GM12892 (cell line): ENCODE measurements at regions not wholly inside any gene's neighbourhood (a gene's known extent, or its start where the extent isn't known, plus 50 kb on each side); places are given as distances from the start of the nearest gene placed in this dataset.
"Not testable (repeated sequence)": the region's sequence is repeated elsewhere in the genome, so short reads cannot be mapped to it uniquely, and the experiment has no call there.

Source experiments
- DNase-seq: peaks from one replicate; pipeline ENCODE4 v3.0.0; 2011; ENCODE audit not compliant: insufficient read length
- FAIRE-seq: peaks from 2 replicates; lab custom pipeline; 2011; peaks lifted over from hg19 to GRCh38; lab: Jason Lieb, UNC
- POLR2A ChIP-seq: IDR thresholded peaks from 2 replicates; pipeline ENCODE4 v1.6.1; 2011; ENCODE audit warnings: low read depth, low read length, control low read depth
- POLR2AphosphoS5 ChIP-seq: IDR thresholded peaks from 2 replicates; pipeline ENCODE4 v1.6.1; 2011; ENCODE audit warnings: low read depth, low read length, control low read depth
- TAF1 ChIP-seq: IDR thresholded peaks from 2 replicates; pipeline ENCODE4 v1.6.1; 2011; ENCODE audit warnings: low read depth, mild to moderate bottlenecking, control low read depth, low read length, borderline replicate concordance

DNA sequence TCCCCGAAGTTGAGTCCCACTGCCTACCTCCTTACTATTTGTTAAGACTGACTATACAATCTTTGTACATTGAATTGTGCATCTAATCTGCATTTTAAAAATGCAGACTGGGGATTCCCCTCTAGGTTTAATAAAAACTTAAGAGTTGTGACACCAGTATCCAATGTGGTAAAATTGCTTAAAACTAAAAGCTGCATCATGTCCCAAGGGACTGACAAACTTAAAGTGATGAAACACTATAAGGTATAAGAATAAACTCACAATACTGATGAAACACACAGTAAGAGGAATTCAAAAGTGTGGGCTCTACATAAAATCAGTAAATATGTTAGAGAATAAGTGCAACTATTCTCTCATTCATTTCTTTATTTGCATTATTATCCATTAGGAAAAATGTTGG is 1905.1 kb downstream of the MAT2B start:
- DNase-seq: no peak
- TF ChIP-seq POLR2A (no peak), TAF1 (no peak), POLR2AphosphoS5 (no peak)
- FAIRE-seq: no peak

GRCh38 chr5:165411532-165411931 is 1906.1 kb downstream of the MAT2B start:
- not testable (repeated sequence) for DNase-seq, FAIRE-seq

- no peak for FAIRE-seq
- TF ChIP-seq TAF1 (no peak), POLR2A (no peak), POLR2AphosphoS5 (no peak)
- no peak for DNase-seq
These were observed 1915.1 kb downstream of the MAT2B start for GRCh38 chr5:165420493-165420892.

- no peak for FAIRE-seq
- TF ChIP-seq TAF1: no peak
- TF ChIP-seq POLR2A: no peak
- TF ChIP-seq POLR2AphosphoS5: no peak
These were observed 1918.4 kb downstream of the MAT2B start for GRCh38 chr5:165423697-165424299.

DNA sequence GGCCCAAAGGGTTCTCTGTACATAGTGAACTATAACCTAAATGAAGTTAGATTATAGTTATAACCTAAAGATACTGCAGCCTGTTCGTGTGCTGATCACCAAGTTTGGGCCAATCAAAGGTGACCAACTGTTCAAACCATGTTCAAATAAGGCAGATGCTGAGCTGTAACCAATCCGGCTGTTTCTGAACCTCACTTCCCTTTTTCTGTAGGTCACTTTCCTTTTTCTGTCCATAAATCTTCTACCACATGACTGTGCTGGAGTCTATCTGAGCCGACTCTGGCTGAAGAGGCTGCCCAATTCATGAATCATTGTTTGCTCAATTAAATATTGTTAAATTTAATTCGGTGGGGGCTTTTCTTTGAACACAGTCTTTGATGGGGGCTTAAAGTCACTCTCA is 1920.2 kb downstream of the MAT2B start:
- DNase-seq (no peak), FAIRE-seq (no peak)
- TF ChIP-seq TAF1: no peak
- no peak for TF ChIP-seq POLR2AphosphoS5
- TF ChIP-seq POLR2A: no peak

More at GRCh38 chr5:165423697-165424299, 1918.4 kb downstream of the MAT2B start:
- no peak for DNase-seq

DNA sequence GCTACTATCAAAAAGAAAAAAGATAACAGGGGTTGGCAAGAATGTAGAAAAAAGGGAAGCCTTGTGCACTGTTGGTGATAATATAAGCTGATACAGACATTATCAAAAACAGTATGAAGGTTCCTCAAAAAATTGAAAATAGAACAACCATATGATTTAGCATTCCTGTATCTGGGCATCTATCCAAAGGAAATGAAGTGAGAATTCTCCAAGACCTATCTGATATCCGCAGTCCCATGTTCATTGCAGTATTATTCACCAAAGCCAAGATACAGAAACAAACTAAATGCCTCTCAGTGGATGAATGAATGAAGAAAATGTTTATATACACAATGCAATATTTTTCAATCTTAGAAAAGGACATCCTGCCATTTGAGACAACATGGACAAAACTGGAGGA is 1943.3 kb downstream of the MAT2B start:
- FAIRE-seq (no peak), DNase-seq (no peak)
- no peak for TF ChIP-seq POLR2A
- TF ChIP-seq TAF1: no peak
- TF ChIP-seq POLR2AphosphoS5: no peak

DNA sequence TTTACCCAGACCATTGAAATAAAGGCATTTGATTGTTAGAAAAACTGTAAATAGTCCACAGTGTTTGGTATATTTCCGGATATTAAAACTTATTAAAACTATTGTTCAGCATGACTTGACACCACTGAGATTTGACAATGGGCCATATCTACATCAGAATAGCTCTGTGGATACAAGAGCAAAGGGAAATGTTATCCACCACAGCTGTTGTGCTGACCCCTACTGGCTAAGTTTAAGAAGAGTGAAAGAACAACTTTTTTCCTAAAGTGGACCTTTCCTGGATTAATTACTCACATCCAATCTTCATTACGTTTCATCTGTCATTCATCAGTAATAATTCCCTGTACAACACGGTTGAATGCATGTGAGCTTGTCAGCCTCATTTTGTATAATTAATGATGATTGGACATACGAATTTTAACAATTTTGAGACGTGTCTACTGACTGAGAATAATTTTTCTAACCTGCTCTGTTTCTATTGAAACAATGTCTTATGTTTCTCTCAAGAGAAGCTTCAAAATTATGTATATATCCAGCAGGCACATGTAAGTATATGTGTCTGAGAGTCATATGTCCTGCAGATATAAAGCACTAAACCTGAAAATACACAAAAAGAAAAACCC is 1952.6 kb downstream of the MAT2B start:
- DNase-seq (no peak), FAIRE-seq (no peak)
- TF ChIP-seq TAF1: no peak
- no peak for TF ChIP-seq POLR2AphosphoS5
- TF ChIP-seq POLR2A: no peak

- DNase-seq: no peak
- TF ChIP-seq POLR2AphosphoS5 (no peak), TAF1 (no peak), POLR2A (no peak)
- no peak for FAIRE-seq
These were observed 1953.8 kb downstream of the MAT2B start for GRCh38 chr5:165459232-165459631.

DNA sequence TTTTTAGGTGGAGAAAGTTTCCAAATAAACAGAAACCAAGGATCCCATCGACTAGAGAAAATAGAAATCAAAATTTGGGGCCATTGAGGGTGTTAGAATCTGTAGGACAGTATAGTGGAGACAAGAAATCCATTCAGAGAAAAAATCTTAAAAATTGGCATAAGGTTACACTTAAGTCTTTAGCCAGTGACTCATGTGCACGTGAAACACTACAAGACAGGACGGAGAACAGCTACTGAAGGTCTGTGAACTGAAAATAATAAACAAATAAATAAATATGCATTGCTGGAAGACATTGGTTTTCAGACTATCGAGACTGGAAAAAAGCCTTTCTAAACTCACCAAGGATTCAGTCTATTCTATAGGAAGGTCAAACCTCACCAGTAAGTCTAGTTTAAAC is 1955.5 kb downstream of the MAT2B start:
- DNase-seq: no peak
- no peak for TF ChIP-seq TAF1
- no peak for TF ChIP-seq POLR2AphosphoS5
- TF ChIP-seq POLR2A: no peak
- FAIRE-seq: no peak

GRCh38 chr5:165477546-165477945 is 1972.1 kb downstream of the MAT2B start:
- no peak for DNase-seq
- FAIRE-seq: no peak
- no peak for TF ChIP-seq POLR2AphosphoS5
- TF ChIP-seq POLR2A: no peak
- no peak for TF ChIP-seq TAF1

DNA sequence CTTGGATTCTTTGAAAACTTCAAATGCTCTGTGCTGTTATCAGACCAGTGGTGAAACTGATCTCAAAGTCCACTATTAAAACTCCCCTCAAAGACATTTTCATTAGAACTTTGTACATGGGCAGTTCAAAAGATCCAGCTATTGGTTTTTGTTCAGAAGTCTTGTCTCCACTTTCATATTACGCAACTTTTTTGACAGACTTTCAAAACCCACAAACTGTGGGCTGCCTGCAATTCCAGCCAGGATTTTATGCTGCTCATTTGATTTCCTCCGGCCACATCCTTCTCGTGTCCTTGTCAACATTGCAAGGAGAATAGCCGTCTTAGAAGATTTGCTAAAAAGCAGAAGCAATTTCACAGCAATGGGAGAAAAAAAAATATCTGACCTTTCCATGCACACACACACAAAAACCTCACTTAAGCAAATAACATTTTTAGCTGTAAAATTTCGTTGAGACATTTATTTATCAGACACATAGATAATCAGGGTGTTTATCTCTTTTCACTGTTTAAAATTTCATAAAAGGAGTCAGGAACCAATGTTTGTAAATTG is 1990.5 kb downstream of the MAT2B start:
- TF ChIP-seq TAF1: no peak
- TF ChIP-seq POLR2A: no peak
- TF ChIP-seq POLR2AphosphoS5: no peak
- no peak for FAIRE-seq

GRCh38 chr5:165497707-165498106 is 1992.3 kb downstream of the MAT2B start:
- FAIRE-seq (no peak), DNase-seq (no peak)

More for the DNA sequence above, 1990.5 kb downstream of the MAT2B start:
- DNase-seq: no peak

More at GRCh38 chr5:165497707-165498106, 1992.3 kb downstream of the MAT2B start:
- no peak for TF ChIP-seq POLR2A
- no peak for TF ChIP-seq TAF1
- TF ChIP-seq POLR2AphosphoS5: no peak
